IMR-90 (cell line): ENCODE measurements at regions not wholly inside any gene's neighbourhood (a gene's known extent, or its start where the extent isn't known, plus 50 kb on each side); places are given as distances from the start of the nearest gene placed in this dataset.

ENCODE experiments used
- BHLHE40 ChIP-seq: fragments of 150-350 bp; IDR thresholded peaks from 2 replicates; pipeline ENCODE4 v1.6.1; 2016; ENCODE audit warnings: mild to moderate bottlenecking, low read depth, low read length
- CEBPB ChIP-seq: IDR thresholded peaks from 2 replicates; pipeline ENCODE4 v1.6.1; 2012; ENCODE audit warnings: low read depth, low read length, improper control_type of control experiment
- CHD1 ChIP-seq: IDR thresholded peaks from 2 replicates; pipeline ENCODE4 v1.6.1; 2012; ENCODE audit warnings: low read depth, low read length, improper control_type of control experiment
- MAFK ChIP-seq: IDR thresholded peaks from 2 replicates; pipeline ENCODE4 v1.6.1; 2012; ENCODE audit warnings: low read depth, low read length, improper control_type of control experiment
- MXI1 ChIP-seq: IDR thresholded peaks from 2 replicates; pipeline ENCODE4 v1.6.1; 2012; ENCODE audit warnings: low read depth, mild to moderate bottlenecking, low read length, moderate library complexity, borderline replicate concordance
- NFE2L2 ChIP-seq: fragments of 150-350 bp; IDR thresholded peaks from 2 replicates; pipeline ENCODE4 v1.6.1; 2016; ENCODE audit warnings: low read depth, mild to moderate bottlenecking, low read length
- POLR2A ChIP-seq: IDR thresholded peaks from 2 replicates; pipeline ENCODE4 v1.6.1; 2012; ENCODE audit warnings: mild to moderate bottlenecking, low read depth, low read length
- RAD21 ChIP-seq: IDR thresholded peaks from 2 replicates; pipeline ENCODE4 v1.6.1; 2012; ENCODE audit warnings: low read length, improper control_type of control experiment
- RCOR1 ChIP-seq: IDR thresholded peaks from 2 replicates; pipeline ENCODE4 v1.6.1; 2012; ENCODE audit warnings: mild to moderate bottlenecking, low read length, improper control_type of control experiment; ENCODE audit not compliant: insufficient replicate concordance
- RFX5 ChIP-seq: IDR thresholded peaks from 2 replicates; pipeline ENCODE4 v1.8.0; 2012; ENCODE audit warnings: low read depth, mild to moderate bottlenecking, low read length, moderate library complexity
- SMC3 ChIP-seq: fragments of 150-350 bp; IDR thresholded peaks from 2 replicates; pipeline ENCODE4 v1.6.1; 2016; ENCODE audit warnings: low read depth, mild to moderate bottlenecking, antibody characterized with exemption, low read length, moderate library complexity
- TF ChIP-seq, protein P1 (sequence below): conservative IDR thresholded peaks from 2 replicates; pipeline ENCODE4 v1.5.1; 2012; ENCODE audit warnings: mild to moderate bottlenecking, low read depth, low read length, improper control_type of control experiment
- TF ChIP-seq, protein P2 (sequence below): fragments of 150-350 bp; IDR thresholded peaks from 2 replicates; pipeline ENCODE4 v1.6.1; 2016; ENCODE audit warnings: low read depth, mild to moderate bottlenecking, low read length, moderate library complexity, borderline replicate concordance
- TF ChIP-seq, protein P3 (sequence below): fragments of 150-350 bp; IDR thresholded peaks from 2 replicates; pipeline ENCODE4 v1.6.1; 2017; ENCODE audit warnings: mild to moderate bottlenecking, antibody characterized with exemption, low read length, low read depth

DNA sequence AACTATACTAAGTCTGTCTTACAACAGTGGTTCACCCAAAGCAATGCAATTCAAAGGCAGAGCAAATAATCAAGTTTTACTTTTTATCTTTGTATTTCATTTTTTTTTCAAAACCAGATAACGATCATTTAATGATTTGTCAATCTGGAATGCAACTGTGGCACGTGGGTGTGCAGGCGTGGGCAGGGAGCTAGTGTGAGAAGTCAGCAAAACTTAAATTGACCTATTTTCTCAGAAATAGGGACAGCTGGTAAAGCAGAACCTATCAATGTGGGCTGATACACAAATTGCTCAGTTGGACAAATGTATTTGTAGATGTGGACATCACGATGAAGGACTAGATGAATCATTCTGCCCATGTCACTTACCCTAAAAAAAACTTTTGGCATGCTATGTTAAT, 105.6 kb downstream of the CBLL2 start:
- TF ChIP-seq, protein P1, sequence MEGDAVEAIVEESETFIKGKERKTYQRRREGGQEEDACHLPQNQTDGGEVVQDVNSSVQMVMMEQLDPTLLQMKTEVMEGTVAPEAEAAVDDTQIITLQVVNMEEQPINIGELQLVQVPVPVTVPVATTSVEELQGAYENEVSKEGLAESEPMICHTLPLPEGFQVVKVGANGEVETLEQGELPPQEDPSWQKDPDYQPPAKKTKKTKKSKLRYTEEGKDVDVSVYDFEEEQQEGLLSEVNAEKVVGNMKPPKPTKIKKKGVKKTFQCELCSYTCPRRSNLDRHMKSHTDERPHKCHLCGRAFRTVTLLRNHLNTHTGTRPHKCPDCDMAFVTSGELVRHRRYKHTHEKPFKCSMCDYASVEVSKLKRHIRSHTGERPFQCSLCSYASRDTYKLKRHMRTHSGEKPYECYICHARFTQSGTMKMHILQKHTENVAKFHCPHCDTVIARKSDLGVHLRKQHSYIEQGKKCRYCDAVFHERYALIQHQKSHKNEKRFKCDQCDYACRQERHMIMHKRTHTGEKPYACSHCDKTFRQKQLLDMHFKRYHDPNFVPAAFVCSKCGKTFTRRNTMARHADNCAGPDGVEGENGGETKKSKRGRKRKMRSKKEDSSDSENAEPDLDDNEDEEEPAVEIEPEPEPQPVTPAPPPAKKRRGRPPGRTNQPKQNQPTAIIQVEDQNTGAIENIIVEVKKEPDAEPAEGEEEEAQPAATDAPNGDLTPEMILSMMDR = no peak
- TF ChIP-seq NFE2L2 (no peak), SMC3 (no peak), POLR2A (no peak), MAFK (no peak), CEBPB (no peak), RAD21 (no peak), CHD1 (no peak), MXI1 (no peak), BHLHE40 (no peak), RCOR1 (no peak), RFX5 (no peak)
- TF ChIP-seq, protein P2, sequence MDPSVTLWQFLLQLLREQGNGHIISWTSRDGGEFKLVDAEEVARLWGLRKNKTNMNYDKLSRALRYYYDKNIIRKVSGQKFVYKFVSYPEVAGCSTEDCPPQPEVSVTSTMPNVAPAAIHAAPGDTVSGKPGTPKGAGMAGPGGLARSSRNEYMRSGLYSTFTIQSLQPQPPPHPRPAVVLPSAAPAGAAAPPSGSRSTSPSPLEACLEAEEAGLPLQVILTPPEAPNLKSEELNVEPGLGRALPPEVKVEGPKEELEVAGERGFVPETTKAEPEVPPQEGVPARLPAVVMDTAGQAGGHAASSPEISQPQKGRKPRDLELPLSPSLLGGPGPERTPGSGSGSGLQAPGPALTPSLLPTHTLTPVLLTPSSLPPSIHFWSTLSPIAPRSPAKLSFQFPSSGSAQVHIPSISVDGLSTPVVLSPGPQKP = no peak
- TF ChIP-seq, protein P3, sequence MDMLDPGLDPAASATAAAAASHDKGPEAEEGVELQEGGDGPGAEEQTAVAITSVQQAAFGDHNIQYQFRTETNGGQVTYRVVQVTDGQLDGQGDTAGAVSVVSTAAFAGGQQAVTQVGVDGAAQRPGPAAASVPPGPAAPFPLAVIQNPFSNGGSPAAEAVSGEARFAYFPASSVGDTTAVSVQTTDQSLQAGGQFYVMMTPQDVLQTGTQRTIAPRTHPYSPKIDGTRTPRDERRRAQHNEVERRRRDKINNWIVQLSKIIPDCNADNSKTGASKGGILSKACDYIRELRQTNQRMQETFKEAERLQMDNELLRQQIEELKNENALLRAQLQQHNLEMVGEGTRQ = no peak
